ENCODE measurements at regions not wholly inside any gene's neighbourhood (a gene's known extent, or its start where the extent isn't known, plus 50 kb on each side); places are given as distances from the start of the nearest gene placed in this dataset.
"Not testable (repeated sequence)": the region's sequence is repeated elsewhere in the genome, so short reads cannot be mapped to it uniquely, and the experiment has no call there.

- in situ Hi-C loops (cut with HindIII; ENCODE audit: low sequenced_read_pairs): no loop called here
- no peak for TF ChIP-seq CTCF (IDR thresholded peaks at IDR 0.05; ENCODE audit: low read depth, low read length)
- no peak for DNase-seq (ENCODE audit: low read depth, low spot score)
- no peak overlapping the region for H3K4me3 ChIP-seq (ENCODE audit: low read depth, low read length)
These were observed 76.2 kb upstream of the STK39 start for GRCh38 chr2:168323529-168324021.

- TF ChIP-seq CTCF (IDR thresholded peaks at IDR 0.05; ENCODE audit: low read depth, low read length): no peak
- DNase-seq (ENCODE audit: low read depth, low spot score): no peak
- no peak overlapping the region for H3K4me3 ChIP-seq (ENCODE audit: low read depth, low read length)
- in situ Hi-C loops (cut with HindIII; ENCODE audit: low sequenced_read_pairs): no loop called here
These were observed 79.2 kb upstream of the STK39 start for GRCh38 chr2:168326572-168326971.

GRCh38 chr2:168327328-168327727 is 79.9 kb upstream of the STK39 start:
- TF ChIP-seq CTCF (IDR thresholded peaks at IDR 0.05; ENCODE audit: low read depth, low read length): no peak
- no peak overlapping the region for H3K4me3 ChIP-seq (ENCODE audit: low read depth, low read length)
- no peak for DNase-seq (ENCODE audit: low read depth, low spot score)
- in situ Hi-C loops (cut with HindIII; ENCODE audit: low sequenced_read_pairs): no loop called here

GRCh38 chr2:168328421-168328820 is 81.0 kb upstream of the STK39 start:
- H3K4me3 ChIP-seq (ENCODE audit: low read depth, low read length): no peak overlapping the region
- in situ Hi-C loops (cut with HindIII; ENCODE audit: low sequenced_read_pairs): no loop called here
- DNase-seq (ENCODE audit: low read depth, low spot score): no peak
- no peak for TF ChIP-seq CTCF (IDR thresholded peaks at IDR 0.05; ENCODE audit: low read depth, low read length)

- H3K4me3 ChIP-seq (ENCODE audit: low read depth, low read length): no peak overlapping the region
- no peak for TF ChIP-seq CTCF (IDR thresholded peaks at IDR 0.05; ENCODE audit: low read depth, low read length)
- no peak for DNase-seq (ENCODE audit: low read depth, low spot score)
- in situ Hi-C loops (cut with HindIII; ENCODE audit: low sequenced_read_pairs): no loop called here
These were observed 83.4 kb upstream of the STK39 start for GRCh38 chr2:168330624-168331423.

- H3K4me3 ChIP-seq (ENCODE audit: low read depth, low read length); DNase-seq (ENCODE audit: low read depth, low spot score); in situ Hi-C loops (cut with HindIII; ENCODE audit: low sequenced_read_pairs): not testable (repeated sequence)
These were observed 87.9 kb upstream of the STK39 start for GRCh38 chr2:168335254-168335653.

- no peak overlapping the region for H3K4me3 ChIP-seq (ENCODE audit: low read depth, low read length)
- TF ChIP-seq CTCF (IDR thresholded peaks at IDR 0.05; ENCODE audit: low read depth, low read length): peak; percentile 50
- in situ Hi-C loops (cut with HindIII; ENCODE audit: low sequenced_read_pairs): no loop called here
- DNase-seq (ENCODE audit: low read depth, low spot score): no peak
These were observed 89.5 kb upstream of the STK39 start for GRCh38 chr2:168336786-168337388.

Measured in astrocyte of the spinal cord (primary cell).